Effector CD4-positive, alpha-beta T cell (primary cell): ENCODE measurements at regions not wholly inside any gene's neighbourhood (a gene's known extent, or its start where the extent isn't known, plus 50 kb on each side); places are given as distances from the start of the nearest gene placed in this dataset.

Experiments
- DNase-seq: peaks from one replicate; pipeline ENCODE4 v3.0.0-alpha.2; 2020

DNA sequence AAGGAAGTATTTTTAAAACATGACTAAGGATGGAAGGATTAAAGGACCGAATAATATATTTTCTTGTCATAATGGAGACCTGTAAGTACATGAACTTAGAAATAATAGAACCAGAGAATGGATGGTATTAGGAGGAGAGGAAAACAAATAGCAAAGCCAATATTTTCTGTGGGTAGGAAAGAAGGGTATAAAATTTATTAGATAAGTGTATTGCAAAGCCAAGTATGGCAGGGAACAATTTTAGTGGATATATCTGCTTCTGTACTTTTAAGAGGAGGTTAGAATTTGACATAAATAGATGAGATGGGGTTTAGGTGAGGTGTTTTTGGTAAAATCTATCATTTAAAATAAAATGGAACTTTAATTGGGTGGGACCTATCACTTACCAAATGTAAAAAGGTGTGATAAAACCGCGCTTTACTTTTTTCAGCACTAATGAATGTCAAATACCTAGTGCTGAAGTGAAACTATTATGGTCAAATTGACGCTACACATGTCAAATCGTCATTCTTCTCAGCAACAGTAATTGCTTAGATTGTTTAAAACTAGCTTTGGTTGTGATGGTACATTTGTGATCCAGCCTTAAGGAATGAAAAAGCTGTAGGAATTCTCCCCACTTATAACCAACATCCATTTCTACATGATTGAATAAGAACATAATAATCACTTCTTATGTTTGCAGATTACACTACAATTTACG lies 78.1 kb upstream of the ZEB2 start:
- no peak for DNase-seq

DNA sequence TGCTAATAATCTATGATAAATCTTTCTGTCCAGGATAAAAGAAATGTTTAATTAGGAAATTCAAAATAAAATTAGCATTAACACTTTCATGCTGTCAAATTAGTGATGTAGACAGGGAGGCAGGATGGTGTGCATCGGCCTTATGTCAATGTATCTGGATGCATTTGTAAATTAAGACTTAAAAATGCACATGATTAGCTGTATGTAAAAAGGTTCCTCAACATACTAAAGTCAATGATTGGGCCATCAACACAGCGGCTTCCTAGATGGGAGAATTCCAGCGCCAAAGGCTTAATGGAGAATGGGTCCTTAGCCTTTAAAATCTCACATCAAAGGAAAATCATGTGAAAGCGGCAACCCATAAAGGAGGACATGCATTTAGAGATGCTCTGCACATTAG lies 77.5 kb upstream of the ZEB2 start:
- DNase-seq: no peak

DNA sequence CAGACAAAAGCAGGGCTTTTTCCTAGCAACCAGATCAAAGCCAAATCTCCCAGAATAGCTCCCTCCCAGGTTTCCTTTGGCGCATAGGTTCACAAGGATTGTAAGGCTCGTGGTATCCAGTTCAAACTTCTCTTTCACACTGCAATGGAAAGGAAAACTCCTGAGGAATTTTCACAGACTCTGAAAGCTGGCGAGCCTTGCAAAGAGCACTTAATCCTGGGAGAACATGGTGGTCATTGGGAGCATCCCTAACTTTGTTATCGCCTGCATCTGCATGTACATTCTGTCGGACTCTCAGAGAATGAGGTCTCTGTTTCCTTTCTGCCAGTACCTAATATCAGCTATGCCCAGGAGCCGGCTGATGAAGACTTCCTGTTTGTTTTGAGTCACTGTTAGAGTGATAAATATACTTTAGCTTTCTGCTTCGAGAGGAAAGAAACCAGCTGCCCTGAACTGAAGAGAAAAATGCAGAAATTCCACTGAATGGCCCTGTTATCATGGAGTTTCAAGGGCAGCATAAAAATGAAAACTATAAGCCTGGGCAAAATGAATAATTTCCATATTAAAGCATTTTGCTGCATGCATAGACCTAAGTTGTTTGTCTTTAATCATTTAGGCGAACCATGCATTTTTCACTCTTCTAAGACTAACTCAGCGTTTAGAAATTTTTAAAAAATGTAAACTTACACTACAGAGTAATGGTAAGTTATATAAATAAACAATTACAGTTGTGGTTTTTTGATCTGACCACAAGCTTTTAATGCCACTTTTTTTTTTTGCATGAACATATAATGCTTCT lies 76.4 kb upstream of the ZEB2 start:
- no peak for DNase-seq

DNA sequence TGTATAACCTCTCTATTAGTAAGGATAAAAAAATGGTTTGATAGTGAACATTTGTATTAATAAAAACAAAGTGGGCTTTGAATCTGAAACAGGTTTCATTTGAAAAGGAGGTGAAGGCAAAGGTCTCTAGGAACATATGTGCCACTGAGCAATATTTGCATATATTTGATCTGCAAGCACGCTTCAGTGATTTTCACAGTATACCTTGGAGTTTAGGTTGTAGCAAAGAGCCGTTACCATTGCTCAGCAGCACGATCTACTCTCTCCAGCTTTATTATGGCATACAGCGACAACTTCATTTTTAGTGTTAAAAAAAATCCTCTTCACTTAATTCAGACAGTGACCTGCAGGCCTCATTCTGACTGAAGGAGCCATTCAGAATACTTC lies 75.8 kb upstream of the ZEB2 start:
- DNase-seq: no peak

DNA sequence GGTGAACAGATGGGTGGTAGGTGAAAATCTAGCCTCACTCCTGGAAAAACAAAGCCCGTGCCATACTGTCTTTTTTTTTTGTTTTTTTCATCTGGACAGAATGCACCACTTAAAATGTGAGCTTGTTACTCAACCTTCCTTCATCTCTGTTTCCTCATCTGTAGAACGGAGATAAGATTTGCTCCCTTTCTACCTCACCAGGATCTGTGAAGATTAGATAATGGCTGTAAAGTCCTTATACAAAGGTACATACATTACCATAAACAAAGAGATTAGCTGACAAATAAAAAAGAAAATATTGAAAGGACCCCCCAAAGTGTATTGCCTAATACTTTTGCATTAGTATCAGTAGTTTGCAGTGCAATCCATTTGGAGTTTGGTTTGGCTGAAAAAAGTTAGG lies 75.4 kb upstream of the ZEB2 start:
- DNase-seq: no peak

DNA sequence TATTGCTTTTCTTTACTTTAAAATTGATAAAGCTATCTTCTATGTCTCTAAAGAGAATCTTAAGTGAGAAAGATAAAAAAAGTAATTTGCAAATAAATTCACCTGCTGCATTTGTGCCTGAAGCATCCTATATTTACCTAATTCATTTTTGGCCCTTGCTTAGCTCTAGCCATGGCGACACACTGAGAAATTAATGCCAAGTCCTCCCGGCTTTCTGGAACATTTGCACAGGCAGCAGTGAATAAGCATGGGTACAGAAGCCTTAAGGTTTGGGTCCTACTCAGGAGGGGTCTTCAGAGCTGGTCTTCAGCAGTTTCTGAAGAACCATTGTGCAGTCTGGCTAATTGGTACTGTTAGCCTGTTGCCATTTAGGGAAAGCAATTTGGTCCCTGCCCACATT lies 73.9 kb upstream of the ZEB2 start:
- DNase-seq: no peak

DNA sequence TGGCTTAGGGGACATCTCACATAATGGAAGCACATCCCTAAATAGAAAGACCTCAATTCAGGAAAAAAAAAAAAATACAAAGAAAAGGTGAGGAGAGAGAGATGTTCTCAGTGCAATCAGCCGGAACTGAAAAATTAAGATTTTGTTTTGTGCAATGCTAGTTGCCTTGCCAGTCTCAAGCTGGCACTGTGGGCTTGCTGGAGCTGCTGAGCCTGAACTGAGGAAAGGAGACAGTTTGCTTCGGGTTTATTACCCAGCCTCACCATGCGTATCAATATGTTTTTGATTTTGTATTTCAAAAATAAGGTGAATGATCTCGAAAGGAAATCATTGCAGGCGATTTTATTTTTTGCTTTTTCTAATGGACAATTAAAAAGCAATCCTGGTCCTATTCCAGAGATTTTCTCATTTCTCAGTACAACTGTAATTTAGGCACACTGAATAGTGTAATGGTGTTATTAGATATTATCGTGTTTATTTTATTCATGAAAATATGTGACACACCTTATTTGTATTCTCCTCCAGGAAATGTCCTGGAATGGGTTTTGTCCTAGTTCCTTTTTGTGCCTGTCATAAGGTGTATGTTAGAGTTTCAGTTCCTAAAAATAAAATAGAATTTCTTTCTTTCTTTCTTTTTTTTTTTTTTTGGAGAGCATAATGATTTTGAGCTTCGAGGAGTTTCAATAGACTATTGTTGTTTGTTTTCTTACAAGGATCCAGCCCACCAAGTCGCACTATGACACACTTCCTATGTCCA lies 72.8 kb upstream of the ZEB2 start:
- DNase-seq: no peak

DNA sequence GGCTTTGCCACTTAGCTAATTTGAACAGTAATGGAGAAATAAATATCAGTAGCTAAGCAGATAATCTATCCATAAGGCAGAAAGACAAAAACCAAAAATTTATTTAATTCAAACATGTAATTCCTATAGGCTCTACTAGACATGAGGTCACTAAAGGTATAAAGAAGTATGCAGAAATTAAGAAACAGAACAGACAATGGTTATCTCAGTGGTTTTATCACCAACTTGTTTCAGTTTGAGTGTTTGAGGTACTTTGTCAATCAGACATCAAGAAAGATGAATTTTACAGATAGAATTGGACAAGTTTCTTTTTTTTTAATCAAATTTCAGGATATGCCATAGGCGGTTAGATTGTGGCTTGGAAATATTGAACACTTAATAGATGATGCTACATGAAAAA lies 67.4 kb upstream of the ZEB2 start:
- DNase-seq: no peak

DNA sequence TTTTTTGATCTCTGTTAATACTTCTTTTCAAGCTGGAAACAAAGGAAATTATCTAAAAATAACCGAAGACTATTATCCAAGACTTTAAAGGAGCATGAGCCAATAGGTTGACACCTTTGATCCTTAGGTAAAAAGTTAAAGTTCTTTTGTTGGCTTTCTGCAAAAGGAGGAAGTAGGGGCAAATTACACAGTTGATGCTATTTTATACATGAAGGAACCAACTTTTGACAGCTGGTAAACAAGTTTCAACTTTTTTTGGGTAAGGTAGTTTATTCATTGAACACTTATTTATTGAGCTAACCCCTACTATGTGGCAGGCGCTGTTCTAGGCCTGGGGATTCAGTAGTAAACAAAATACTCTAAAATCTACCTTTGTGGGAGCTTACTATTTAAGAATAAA lies 66.6 kb upstream of the ZEB2 start:
- DNase-seq: no peak

DNA sequence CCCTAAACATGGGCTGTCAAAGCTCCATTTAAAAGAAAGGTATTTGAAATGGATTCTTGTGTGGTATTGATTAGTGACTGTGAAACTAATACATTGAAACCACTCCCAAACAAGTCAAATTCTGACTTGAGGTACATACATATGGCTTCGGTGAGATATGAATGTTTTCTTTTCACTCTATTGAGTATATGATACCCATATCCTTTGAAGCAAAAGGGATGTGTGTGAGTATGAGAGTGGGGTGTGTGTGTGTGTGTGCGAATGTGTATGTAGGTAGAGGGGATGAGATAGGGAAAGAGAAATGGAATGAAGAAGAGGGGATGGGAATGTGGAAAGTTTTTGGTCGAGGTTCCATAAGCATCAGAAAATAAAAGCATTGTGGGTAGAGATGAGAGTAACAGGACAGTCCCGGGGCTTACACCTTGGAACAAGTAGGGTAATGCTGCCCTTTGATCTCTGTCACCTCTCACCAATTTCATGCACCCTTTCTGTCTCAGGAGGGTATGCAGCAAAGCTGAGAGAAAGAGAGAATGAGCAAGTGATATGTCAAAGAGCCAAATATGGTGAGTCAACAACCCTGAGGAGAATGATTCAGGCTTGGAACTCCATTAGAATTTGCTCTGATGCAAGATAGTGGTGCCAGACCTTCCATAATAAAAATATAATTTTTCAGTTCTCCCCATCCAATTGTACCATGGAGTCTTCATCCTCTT lies 64.0 kb upstream of the ZEB2 start:
- DNase-seq: no peak

DNA sequence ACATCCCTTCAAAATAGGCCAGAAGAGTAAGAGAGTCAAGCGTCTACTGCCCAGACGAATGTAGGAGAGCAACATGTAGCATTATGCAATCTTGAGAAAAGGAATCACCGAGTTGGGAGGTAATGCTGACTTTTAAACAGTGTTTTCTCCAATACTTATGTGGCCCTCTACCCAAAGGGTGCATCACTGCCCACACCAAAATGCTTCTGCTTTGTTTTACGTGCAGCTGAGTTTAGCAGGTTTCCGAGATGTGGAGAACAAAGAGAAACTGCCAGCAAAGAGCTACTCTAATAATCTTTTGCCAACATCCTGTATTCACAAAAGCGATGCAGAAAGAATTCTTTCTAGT lies 63.4 kb upstream of the ZEB2 start:
- no peak for DNase-seq

DNA sequence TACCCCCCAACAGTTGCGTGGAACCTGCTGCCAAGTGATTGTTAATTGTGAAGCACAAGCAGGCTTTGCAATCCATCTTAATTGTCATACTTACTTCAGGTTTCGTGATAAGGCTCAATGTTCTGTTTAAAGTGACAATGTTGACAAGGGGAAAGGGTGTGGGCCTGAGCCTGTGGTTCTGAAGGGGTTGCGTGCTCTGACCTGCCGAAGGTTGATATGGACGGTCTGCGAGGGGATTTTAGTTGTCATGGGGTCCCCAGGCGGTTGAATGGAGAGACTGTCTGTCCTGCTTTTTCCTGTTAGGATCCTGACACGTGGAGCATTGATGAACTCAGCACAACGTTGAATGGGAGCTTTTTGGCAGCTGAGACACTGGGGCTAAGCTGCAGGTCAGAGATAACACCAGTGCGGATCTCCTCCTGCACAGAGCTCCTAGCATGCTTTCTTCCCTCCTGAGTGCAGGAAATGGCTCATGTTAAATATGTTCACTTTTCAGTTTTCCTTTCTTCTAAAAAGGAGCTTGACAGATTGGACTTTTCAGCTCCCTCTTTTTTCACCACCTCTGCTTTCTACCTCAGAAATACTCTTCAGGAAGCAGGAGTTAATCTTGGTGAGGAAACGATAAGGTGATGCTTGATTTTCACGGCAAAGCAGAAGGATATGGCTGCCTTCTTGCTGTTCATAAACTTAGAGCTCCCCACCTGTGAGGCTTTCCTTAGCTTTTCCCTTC lies 62.9 kb upstream of the ZEB2 start:
- DNase-seq: no peak

DNA sequence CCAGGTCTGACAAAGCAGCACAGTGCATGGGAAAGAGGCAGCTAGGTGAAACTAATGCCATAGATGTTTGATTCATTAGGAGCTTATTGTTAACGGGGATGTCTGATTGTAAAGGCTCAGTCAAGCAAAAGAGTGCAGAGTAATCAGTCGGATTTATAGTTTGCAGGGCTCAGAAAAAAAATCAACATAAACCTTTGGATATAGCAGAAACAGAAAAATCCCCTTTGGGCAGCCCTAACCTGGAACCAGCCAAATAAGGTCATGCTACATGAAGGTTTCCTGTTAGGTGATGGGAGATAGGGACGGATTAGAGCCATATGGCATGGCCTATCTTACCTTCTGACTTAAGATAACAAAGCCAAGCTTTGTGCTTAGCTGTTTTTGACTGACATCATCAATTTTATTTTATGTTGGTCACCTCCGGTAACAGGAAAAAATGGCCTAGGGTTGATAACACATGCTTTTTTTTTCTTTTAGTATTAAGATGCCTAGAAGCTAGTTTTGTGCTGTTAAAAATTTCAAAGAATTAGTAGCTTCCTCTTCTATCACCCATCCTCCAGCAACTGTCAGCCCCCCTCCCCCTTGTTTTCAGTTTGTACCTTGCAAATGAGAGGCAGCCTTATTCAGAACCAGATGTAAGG lies 60.7 kb upstream of the ZEB2 start:
- no peak for DNase-seq

DNA sequence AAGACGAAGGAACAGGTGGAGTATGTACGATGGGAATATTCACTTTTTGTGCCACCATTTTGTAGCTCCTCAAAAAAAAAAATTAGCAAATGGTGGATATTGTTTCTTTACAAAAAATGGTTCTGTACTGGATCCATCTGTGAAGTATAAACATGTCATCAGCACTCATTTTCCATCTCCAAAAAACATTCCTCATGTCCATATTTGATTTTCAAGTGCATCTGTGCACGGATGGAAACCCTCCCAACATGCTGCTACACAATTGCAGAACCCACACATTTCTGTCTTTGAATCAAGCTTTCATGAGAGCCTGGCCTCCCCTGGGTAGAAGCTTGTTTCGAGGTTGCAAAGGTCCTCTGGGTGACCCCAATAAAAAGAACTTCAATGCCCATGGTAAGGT lies 59.6 kb upstream of the ZEB2 start:
- DNase-seq: no peak

DNA sequence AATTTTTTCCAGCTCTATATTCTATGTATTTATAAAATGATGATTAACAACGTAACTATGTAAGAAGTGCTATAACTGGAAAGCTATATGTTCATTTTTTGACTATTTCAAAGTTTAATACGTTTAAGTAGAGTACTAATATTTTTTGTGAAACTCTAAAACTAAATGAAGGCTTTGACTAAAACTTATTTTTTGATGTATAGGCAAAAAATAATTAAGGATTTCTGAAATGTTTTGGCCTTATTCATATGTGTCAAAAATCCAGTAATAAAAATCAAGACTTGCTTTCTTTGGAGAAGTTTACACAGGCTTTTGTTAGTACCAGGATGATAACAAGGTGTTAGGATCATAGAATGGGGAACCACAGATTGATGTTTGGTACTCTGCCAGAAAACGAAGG lies 58.2 kb upstream of the ZEB2 start:
- DNase-seq: no peak

DNA sequence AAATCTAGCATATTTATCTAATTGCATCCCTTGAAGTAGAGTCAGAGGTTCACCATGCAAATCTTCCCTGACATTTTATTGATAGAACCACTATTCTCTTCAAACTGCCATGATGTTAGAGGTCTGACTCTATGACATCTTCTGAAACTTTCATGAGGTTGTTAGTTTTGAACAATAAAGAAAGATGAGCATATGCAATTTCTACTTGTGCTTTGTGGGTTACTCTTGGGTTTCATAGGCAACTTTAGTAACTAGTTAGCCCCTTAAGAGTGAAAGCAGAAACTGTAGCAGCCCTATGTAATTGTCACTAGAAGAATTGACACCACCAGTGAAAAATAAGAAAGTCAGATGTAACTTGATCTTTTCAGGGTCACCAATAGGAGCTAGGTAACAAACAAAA lies 53.1 kb upstream of the ZEB2 start:
- no peak for DNase-seq

DNA sequence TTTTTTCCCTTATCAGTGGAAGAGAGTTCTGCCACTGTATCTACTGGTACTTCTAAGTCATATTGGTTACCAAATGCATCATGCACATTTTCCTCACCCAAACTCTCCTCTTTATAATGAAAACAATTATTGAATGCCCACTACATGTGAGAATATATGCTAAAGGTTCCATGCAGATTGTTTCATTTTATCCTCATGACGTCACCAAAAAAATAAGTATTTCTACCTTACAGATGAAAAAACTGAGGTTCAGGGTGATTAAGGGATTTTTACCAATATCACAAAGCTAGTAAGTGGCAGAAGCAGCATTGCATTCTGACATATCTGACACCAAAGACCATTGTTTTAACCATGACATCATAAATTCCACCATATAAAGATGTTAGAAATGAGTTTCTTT lies 51.9 kb upstream of the ZEB2 start:
- no peak for DNase-seq

DNA sequence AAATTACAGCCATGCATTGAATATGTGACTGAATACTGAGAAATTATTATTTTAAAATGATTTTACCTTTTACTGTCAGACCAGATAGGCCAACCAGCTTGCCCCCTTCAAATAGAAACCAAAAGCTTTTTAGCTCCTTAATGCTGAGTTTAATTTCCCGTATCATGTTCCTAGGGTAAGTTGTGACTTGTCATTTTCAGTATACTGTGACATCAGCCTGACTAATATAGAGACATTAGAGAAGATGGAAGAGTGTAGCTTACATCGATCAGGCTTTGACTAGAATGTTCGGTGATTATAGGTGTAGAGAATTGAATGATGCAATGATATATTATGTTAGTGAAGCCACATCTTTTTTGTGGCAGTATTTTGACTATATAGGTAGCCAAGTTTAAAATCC lies 50.6 kb upstream of the ZEB2 start:
- DNase-seq: no peak
